ENCODE measurements at regions not wholly inside any gene's neighbourhood (a gene's known extent, or its start where the extent isn't known, plus 50 kb on each side); places are given as distances from the start of the nearest gene placed in this dataset.
"Not testable (repeated sequence)": the region's sequence is repeated elsewhere in the genome, so short reads cannot be mapped to it uniquely, and the experiment has no call there.

GRCh38 chr6:57708061-57708460, 390.6 kb downstream of the PRIM2 start:
- DNase-seq (ENCODE audit: low spot score), result not testable (repeated sequence)

GRCh38 chr6:57722546-57722945, 405.1 kb downstream of the PRIM2 start:
- not testable (repeated sequence) for DNase-seq (ENCODE audit: low spot score)

DNA sequence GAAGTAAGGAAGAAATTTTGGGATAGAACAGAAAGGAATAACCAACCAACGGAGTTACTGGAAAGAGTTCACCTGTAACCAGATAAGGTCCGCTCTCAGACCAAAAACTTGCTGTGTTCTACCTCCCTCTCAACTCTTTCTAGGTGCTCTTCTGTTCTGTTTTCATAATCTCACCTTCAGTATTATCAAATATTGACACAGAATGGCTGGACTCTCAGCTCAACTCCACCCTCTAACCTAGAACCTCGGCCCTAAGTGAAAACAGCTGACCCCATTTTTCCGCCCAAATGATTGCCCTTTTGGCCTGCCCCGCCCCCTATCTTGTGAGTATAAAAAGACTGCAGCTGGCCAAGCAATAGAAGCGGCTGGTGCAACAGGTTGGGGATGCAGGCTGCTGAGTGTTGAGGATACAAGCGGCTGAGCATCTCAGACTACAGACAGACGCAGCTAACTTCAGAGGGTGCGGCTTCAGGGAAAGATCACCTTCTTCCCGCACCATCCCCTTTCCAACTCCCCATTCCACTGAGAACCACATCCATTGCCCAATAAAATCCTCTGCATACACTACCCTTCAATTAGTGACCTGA, 406.5 kb downstream of the PRIM2 start:
- not testable (repeated sequence) for DNase-seq (ENCODE audit: low spot score)

DNA sequence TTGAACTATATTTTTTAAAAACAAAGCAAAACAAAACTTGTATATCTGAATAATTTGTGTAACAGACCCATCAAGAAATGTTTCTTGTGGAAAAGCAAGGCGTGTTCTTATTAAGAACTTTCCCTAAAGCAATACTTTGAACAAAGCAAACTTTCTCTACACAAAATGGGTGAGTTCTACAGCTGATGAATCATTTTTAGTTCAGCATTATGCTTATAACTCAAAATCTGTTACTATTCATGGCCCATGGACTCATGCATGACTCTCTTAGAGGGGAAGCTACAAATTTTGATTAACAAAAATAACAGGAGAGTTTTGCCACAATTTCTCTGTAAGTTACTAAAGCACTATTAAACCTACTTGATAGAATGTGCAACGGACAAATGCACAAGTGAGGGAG, 412.0 kb downstream of the PRIM2 start:
- DNase-seq (ENCODE audit: low spot score), result not testable (repeated sequence)

- DNase-seq (ENCODE audit: low spot score), result not testable (repeated sequence)
Observed at GRCh38 chr6:57730726-57731125, 413.3 kb downstream of the PRIM2 start.

- DNase-seq (ENCODE audit: low spot score), result not testable (repeated sequence)
Observed at GRCh38 chr6:57747716-57748115, 430.3 kb downstream of the PRIM2 start.

- DNase-seq (ENCODE audit: low spot score), result not testable (repeated sequence)
Observed at GRCh38 chr6:57759850-57760249, 442.4 kb downstream of the PRIM2 start.

- not testable (repeated sequence) for DNase-seq (ENCODE audit: low spot score)
Observed at GRCh38 chr6:57792720-57793397, 475.4 kb downstream of the PRIM2 start.

DNA sequence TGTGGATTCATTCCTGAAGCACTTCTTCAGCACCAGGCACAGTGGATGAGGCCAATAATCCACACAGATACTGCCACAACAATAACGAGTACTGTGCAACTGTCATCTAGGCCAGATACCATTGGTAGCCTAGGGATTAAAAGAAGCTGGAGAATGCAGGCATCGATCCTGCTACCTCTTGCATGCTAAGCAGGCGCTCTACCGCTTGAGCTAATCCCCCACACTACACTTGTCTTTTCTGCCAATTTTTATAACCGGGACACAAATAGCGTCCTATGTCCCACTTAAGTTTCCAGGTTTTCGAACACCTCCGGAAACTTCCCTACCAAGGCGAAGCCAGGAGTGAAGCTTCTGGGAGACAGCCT, 475.9 kb downstream of the PRIM2 start:
- DNase-seq (ENCODE audit: low spot score), result not testable (repeated sequence)

DNA sequence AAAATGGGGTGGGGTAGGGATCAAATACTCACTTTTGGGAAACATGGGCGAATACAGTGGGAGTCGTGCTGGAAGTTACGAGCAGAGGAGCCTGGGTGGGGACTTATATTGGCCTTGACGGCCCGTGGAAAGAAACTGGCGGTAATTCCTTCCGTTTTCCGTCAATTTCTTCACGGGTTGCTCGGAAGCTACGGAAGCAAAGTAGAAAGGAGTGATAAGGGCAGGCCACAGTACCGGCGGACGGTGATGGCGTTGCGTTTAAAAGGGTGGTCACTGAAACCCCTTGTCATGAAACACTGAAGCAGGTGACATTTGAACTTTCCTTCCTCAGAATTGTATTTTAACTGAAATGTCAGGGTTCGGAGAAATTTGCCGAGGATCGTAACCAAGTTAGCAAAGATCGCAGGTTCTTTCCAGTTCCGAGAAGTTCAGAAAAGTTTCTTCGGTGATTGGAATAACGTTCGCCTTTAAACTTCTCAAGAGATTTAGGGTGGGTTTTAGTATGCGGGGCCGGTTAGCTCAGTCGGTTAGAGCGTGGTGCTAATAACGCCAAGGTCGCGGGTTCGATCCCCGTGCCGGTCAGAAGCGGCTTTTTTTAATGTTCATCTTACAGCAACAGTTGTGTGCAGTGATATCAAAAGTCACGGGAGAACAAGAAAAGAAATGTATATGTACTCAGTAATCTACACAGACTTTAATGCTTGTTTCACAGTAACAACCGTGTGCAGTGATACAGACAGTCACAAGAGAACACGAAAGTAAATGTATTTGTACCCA, 482.5 kb downstream of the PRIM2 start:
- peak; percentile 22 for DNase-seq (ENCODE audit: low spot score)

GRCh38 chr6:57808581-57808980, 491.2 kb downstream of the PRIM2 start:
- not testable (repeated sequence) for DNase-seq (ENCODE audit: low spot score)

GRCh38 chr6:57809454-57809853, 492.0 kb downstream of the PRIM2 start:
- not testable (repeated sequence) for DNase-seq (ENCODE audit: low spot score)

DNA sequence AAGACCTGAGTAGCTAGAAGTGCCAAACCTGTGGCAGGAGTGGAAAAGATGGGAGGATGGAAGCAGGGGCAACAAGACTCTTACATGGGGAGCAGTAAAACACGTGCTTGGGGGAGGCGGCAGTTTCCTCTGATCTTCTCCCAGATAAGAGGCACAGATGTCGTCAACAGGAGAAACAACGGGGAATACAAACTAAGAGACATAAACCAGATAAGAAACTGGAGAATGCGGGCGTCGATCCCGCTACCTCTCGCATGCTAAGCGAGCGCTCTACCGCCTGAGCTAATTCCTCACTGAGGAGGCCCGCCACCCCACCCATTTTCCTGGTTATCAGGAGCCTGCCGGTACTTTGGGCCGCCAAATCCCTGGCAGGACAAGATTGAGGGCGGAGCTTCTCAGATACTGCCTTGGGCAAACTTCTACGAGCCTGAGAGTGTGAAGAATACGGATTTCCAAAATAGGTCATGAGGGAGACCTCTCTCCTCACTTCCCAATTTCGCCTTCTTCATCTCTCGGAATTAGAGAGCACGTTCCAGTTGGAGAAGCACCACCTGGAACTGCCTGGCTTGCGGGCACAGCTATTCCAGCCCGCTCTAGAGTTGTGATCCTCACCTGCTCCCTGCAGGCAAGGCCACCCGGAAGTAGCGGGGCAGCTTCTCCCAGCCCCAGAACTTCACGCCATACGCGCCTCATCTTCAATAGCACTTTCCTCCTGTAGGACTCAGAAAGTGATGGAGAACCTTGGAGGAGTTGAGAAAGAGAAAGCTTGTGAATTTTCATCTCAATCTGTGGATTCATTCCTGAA, 496.0 kb downstream of the PRIM2 start:
- not testable (repeated sequence) for DNase-seq (ENCODE audit: low spot score)

DNA sequence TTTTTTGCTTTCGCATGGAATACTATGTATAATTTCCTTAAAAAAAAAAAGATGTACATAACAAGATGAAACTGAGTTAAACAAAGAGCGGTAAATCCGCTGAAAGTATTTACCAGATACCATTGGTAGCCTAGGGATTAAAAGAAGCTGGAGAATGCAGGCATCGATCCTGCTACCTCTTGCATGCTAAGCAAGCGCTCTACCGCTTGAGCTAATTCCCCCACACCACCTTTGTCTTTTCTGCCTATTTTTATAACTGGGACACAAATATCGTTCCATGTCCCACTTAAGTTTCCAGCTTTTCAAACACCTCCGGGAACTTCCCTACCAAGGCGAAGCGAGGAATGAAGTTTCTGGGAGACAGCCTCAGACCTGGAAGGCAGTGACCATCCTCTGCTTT, 498.4 kb downstream of the PRIM2 start:
- not testable (repeated sequence) for DNase-seq (ENCODE audit: low spot score)

- not testable (repeated sequence) for DNase-seq (ENCODE audit: low spot score)
Observed at GRCh38 chr6:57821325-57821724, 503.9 kb downstream of the PRIM2 start.

- DNase-seq (ENCODE audit: low spot score), result not testable (repeated sequence)
Observed at GRCh38 chr6:57822448-57822847, 505.0 kb downstream of the PRIM2 start.

- no peak for DNase-seq (ENCODE audit: low spot score)
Observed at GRCh38 chr6:57822896-57823358, 505.5 kb downstream of the PRIM2 start.

DNA sequence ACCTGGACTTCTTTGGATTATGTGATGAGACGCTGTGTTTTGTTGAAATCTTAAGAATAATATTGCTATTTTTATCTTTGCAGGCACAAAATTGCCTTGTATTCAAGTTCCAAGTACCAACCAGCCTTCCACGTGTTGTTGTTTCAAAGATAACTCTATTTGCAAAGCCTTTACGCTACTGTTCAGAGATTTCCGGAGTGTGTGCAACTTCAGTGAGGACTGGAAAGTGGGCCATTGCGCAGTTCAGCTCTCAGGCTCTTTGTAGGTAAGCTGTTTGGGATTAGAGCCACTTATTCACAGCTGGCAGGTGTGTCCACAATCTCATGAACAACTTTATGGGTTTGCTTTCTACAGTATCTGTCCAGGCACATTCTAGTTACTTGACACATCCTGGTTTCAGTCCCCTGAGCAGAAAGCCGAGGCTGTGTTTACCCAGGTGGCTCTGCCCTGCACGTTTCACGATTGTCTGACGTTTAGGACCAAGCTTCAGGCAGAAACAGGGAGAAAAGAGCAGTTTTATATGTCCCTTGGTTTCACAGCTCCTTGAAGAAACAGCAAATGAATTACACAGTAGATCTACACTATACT, 520.3 kb downstream of the PRIM2 start:
- DNase-seq (ENCODE audit: low spot score), result not testable (repeated sequence)

- DNase-seq (ENCODE audit: low spot score), result not testable (repeated sequence)
Observed at GRCh38 chr6:57841551-57841950, 524.1 kb downstream of the PRIM2 start.

DNA sequence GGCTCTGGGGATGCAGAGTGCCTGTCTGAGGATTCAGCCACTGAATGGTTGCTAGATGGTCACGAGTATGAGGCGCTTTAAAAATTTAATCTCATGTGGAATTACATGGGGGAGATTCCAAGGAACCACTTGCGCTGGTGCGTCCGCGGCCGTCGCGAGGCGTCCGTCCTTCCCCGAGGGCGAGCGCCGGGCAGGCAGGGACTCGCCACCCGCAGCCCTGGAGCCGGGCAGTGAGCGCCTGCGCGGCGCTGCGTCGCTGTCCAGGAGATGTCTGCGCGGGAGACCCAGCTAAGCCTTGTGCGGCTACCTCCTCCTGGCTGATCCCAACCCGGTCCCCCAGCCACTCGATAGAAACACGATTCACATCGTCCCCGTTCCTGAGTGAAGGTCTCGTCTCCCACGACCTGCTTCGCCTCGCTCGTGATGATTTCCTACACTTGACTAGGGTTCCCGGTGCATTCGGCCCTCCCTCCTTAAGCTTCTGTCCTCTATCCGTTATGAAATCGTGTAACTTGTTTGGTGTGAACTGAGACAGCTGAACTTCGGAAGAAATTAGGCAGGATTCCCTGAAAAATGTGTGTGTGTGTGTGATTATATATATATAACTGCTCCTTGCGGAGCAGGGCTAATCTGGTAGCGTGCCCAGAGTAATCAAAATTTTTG, 536.4 kb downstream of the PRIM2 start:
- not testable (repeated sequence) for DNase-seq (ENCODE audit: low spot score)

Data from cerebellar cortex (tissue), 1 donor.